ENCODE measurements at regions not wholly inside any gene's neighbourhood (a gene's known extent, or its start where the extent isn't known, plus 50 kb on each side); places are given as distances from the start of the nearest gene placed in this dataset.

- Histone ChIP-seq H3K27me3 (ENCODE audit: insufficient read depth, low read depth, low read length) (no peaks in the 10 kb centered on the region), H3K4me2 (ENCODE audit: low read length) (no peak overlapping the region)
- TF ChIP-seq EZH2 (IDR thresholded peaks at IDR 0.05; ENCODE audit: borderline replicate concordance, insufficient read depth, low read length, poor library complexity, severe bottlenecking): no peak
- no peak for TF ChIP-seq EP300 (conservative IDR thresholded peaks at IDR 0.05; ENCODE audit: poor library complexity, severe bottlenecking)
- no peak for TF ChIP-seq MXI1 (conservative IDR thresholded peaks at IDR 0.05; ENCODE audit: poor library complexity, severe bottlenecking)
- no peak for TF ChIP-seq CTCF (IDR thresholded peaks at IDR 0.05; ENCODE audit: poor library complexity, severe bottlenecking)
- TF ChIP-seq SMC3 (conservative IDR thresholded peaks at IDR 0.05; ENCODE audit: poor library complexity): no peak
- no peak for TF ChIP-seq POLR2AphosphoS5 (IDR thresholded peaks at IDR 0.05)
- TF ChIP-seq REST (IDR thresholded peaks at IDR 0.05; ENCODE audit: borderline replicate concordance): no peak
- no peak for TF ChIP-seq TAF1 (IDR thresholded peaks at IDR 0.05; ENCODE audit: low read depth)
- no peak for TF ChIP-seq RAD21 (conservative IDR thresholded peaks at IDR 0.05)
Measured at GRCh38 chrX:36642052-36642451, 366.1 kb upstream of the FAM47C start.

GRCh38 chrX:36650622-36651021, 357.5 kb upstream of the FAM47C start:
- no peaks in the 10 kb centered on the region for H3K9me2 ChIP-seq (ENCODE audit: insufficient read depth, low read length)
- H2AFZ ChIP-seq (ENCODE audit: low read depth, low read length): no peak overlapping the region
- H3K79me2 ChIP-seq (replicated peaks; ENCODE audit: insufficient read depth, low read length): no peaks in the 10 kb centered on the region
- no peak overlapping the region for H3K4me2 ChIP-seq (ENCODE audit: low read length)
- H3K27ac ChIP-seq (ENCODE audit: low read length): no peak overlapping the region
- H3K27me3 ChIP-seq (ENCODE audit: insufficient read depth, low read depth, low read length): no peaks in the 10 kb centered on the region
- H3K9ac ChIP-seq (ENCODE audit: low read length): no peak overlapping the region
- no peak overlapping the region for H3K4me3 ChIP-seq (ENCODE audit: low read length)
- no peaks in the 10 kb centered on the region for H3K9me3 ChIP-seq (ENCODE audit: low read length)
- no peaks in the 10 kb centered on the region for H4K20me1 ChIP-seq (ENCODE audit: insufficient read depth)
- no peaks in the 10 kb centered on the region for H3K36me3 ChIP-seq (ENCODE audit: insufficient read depth, low read length)
- no peaks in the 10 kb centered on the region for H3F3A ChIP-seq (ENCODE audit: insufficient read depth, low read length, poor library complexity, severe bottlenecking)
- TF ChIP-seq EP300 (conservative IDR thresholded peaks at IDR 0.05; ENCODE audit: poor library complexity, severe bottlenecking) (no peak), SMC3 (conservative IDR thresholded peaks at IDR 0.05; ENCODE audit: poor library complexity) (no peak), REST (IDR thresholded peaks at IDR 0.05; ENCODE audit: borderline replicate concordance) (no peak), RAD21 (conservative IDR thresholded peaks at IDR 0.05) (no peak), CTCF (IDR thresholded peaks at IDR 0.05; ENCODE audit: poor library complexity, severe bottlenecking) (no peak), POLR2AphosphoS5 (IDR thresholded peaks at IDR 0.05) (no peak), MXI1 (conservative IDR thresholded peaks at IDR 0.05; ENCODE audit: poor library complexity, severe bottlenecking) (no peak), TAF1 (IDR thresholded peaks at IDR 0.05; ENCODE audit: low read depth) (no peak), EZH2 (IDR thresholded peaks at IDR 0.05; ENCODE audit: borderline replicate concordance, insufficient read depth, low read length, poor library complexity, severe bottlenecking) (no peak)

More at GRCh38 chrX:36642052-36642451, 366.1 kb upstream of the FAM47C start:
- no peak overlapping the region for H3K4me3 ChIP-seq (ENCODE audit: low read length)
- no peak overlapping the region for H3K27ac ChIP-seq (ENCODE audit: low read length)
- no peaks in the 10 kb centered on the region for H3K36me3 ChIP-seq (ENCODE audit: insufficient read depth, low read length)
- H3F3A ChIP-seq (ENCODE audit: insufficient read depth, low read length, poor library complexity, severe bottlenecking): no peaks in the 10 kb centered on the region
- H3K9me3 ChIP-seq (ENCODE audit: low read length): no peaks in the 10 kb centered on the region
- no peak overlapping the region for H3K9ac ChIP-seq (ENCODE audit: low read length)
- H3K79me2 ChIP-seq (replicated peaks; ENCODE audit: insufficient read depth, low read length): no peaks in the 10 kb centered on the region
- no peaks in the 10 kb centered on the region for H3K9me2 ChIP-seq (ENCODE audit: insufficient read depth, low read length)
- H2AFZ ChIP-seq (ENCODE audit: low read depth, low read length): no peak overlapping the region
- H4K20me1 ChIP-seq (ENCODE audit: insufficient read depth): no peaks in the 10 kb centered on the region
